ENCODE measurements at regions not wholly inside any gene's neighbourhood (a gene's known extent, or its start where the extent isn't known, plus 50 kb on each side); places are given as distances from the start of the nearest gene placed in this dataset.

DNA sequence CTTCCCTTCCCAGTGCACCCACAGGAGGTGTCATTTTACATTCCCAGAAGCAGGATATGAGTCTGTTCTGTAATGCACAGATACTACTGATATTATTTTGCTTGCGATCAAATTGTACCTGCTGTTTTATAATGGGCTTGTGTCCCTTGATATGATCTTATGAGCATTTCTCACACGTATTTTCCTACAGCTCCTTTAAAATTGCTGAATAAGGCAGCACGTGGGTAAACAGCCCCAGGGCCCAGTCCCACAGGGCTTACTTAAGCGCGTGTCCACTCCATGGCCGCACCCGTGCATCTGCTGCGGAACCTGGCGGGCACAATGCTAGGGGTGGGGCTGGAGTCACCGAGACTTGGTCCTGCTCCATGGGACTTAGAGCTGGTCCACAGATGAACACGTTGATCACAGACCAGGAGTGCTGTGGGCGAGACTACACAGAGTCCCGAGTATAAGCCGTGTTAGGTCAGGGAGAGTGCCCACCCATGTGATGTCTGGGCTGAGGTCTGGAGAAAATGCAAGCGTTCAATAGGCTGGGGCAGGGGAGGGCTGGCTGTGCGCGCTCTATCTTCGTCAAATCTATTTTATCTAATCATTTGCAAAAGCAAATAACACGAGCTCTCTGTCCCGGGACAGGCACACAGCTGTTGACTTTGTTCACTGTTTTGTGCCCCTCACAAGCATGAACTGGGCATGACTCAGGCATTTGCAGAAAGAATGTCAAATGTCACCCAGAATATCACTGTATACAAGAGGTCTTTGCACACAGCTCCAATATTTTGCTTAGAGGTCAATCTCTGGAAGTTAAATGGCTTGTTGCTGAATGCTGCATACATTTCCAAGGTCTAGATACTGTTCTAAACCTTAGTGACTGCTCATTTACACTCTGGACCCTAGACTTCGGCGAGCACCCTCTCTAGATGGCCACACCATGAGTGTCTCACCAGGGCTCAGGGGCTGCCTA lies 119.3 kb downstream of the CRYAA start:
- Histone ChIP-seq H3K4me3 (ENCODE audit: low read depth, low read length, poor library complexity, severe bottlenecking) (no peak overlapping the region), H3K36me3 (ENCODE audit: insufficient read depth, low read length) (no peaks in the 10 kb centered on the region), H4K20me1 (ENCODE audit: insufficient read depth, low read length) (no peaks in the 10 kb centered on the region), H3K4me2 (ENCODE audit: low read length) (no peak overlapping the region), H3K9ac (ENCODE audit: low read length) (no peak overlapping the region), H3K4me1 (ENCODE audit: insufficient read depth, low read length, severe bottlenecking) (peaks cover 7% of the 10 kb centered on the region), H3K9me3 (ENCODE audit: low read length) (no peaks in the 10 kb centered on the region), H3K9me2 (ENCODE audit: low read depth, low read length) (no peaks in the 10 kb centered on the region), H3K27ac (ENCODE audit: low read depth, low read length, poor library complexity, severe bottlenecking) (no peak overlapping the region), H2AFZ (ENCODE audit: low read length) (no peak overlapping the region), H3K27me3 (ENCODE audit: insufficient read depth, low read length) (peaks cover 10% of the 10 kb centered on the region; the same call in 1 of the 2 replicates), H3F3A (ENCODE audit: insufficient read depth, low read length) (no peaks in the 10 kb centered on the region), H3K79me2 (ENCODE audit: insufficient read depth, low read length) (no peaks in the 10 kb centered on the region)
- TF ChIP-seq EZH2 (IDR thresholded peaks at IDR 0.05; ENCODE audit: borderline replicate concordance, low read length) = no peak
- TF ChIP-seq, protein P1, sequence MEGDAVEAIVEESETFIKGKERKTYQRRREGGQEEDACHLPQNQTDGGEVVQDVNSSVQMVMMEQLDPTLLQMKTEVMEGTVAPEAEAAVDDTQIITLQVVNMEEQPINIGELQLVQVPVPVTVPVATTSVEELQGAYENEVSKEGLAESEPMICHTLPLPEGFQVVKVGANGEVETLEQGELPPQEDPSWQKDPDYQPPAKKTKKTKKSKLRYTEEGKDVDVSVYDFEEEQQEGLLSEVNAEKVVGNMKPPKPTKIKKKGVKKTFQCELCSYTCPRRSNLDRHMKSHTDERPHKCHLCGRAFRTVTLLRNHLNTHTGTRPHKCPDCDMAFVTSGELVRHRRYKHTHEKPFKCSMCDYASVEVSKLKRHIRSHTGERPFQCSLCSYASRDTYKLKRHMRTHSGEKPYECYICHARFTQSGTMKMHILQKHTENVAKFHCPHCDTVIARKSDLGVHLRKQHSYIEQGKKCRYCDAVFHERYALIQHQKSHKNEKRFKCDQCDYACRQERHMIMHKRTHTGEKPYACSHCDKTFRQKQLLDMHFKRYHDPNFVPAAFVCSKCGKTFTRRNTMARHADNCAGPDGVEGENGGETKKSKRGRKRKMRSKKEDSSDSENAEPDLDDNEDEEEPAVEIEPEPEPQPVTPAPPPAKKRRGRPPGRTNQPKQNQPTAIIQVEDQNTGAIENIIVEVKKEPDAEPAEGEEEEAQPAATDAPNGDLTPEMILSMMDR (IDR thresholded peaks at IDR 0.05; ENCODE audit: low read length) = no peak

DNA sequence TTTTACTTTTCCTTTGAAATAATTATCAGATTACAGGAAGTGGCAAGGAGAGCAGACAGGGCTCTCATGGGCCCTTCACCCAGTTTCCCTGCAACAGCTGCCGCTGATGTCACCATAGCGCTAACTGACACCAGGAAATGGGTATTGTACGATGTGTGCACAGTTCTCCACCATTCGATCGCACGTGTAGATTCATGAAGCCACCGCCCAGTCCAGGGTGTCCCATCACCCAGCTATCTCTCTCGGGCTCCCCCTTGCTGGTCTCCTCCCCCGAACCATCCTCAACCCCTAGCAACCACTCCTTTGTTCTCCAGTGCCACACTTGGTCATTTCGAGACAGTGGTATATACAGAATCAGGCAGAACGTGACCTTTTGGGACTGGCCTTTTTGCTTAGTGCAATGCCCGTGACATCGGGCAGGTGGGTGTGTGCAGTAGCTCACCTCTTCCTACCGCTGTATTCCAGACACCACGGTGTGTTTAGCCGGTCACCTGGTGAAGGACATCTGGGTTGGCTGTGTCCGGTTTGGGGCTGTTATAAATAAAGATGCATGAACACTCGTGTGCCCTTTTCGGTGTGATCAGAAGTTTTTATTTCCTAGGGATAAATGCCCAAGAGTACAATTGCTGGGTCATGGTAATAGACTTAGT lies 118.4 kb downstream of the CRYAA start:
- no peak overlapping the region for H3K4me3 ChIP-seq (ENCODE audit: low read depth, low read length, poor library complexity, severe bottlenecking)
- H4K20me1 ChIP-seq (ENCODE audit: insufficient read depth, low read length) = no peaks in the 10 kb centered on the region
- H2AFZ ChIP-seq (ENCODE audit: low read length) = no peak overlapping the region
- H3K4me1 ChIP-seq (ENCODE audit: insufficient read depth, low read length, severe bottlenecking) = peaks cover 7% of the 10 kb centered on the region
- no peaks in the 10 kb centered on the region for H3K9me2 ChIP-seq (ENCODE audit: low read depth, low read length)
- H3K36me3 ChIP-seq (ENCODE audit: insufficient read depth, low read length) = no peaks in the 10 kb centered on the region
- TF ChIP-seq EZH2 (IDR thresholded peaks at IDR 0.05; ENCODE audit: borderline replicate concordance, low read length) = no peak
- TF ChIP-seq, protein P1 (IDR thresholded peaks at IDR 0.05; ENCODE audit: low read length) = no peak
- H3K9ac ChIP-seq (ENCODE audit: low read length) = no peak overlapping the region
- H3K79me2 ChIP-seq (ENCODE audit: insufficient read depth, low read length) = no peaks in the 10 kb centered on the region
- peaks cover 10% of the 10 kb centered on the region; the same call in 1 of the 2 replicates for H3K27me3 ChIP-seq (ENCODE audit: insufficient read depth, low read length)
- H3K9me3 ChIP-seq (ENCODE audit: low read length) = no peaks in the 10 kb centered on the region
- H3K4me2 ChIP-seq (ENCODE audit: low read length) = no peak overlapping the region
- H3K27ac ChIP-seq (ENCODE audit: low read depth, low read length, poor library complexity, severe bottlenecking) = no peak overlapping the region
- H3F3A ChIP-seq (ENCODE audit: insufficient read depth, low read length) = no peaks in the 10 kb centered on the region

DNA sequence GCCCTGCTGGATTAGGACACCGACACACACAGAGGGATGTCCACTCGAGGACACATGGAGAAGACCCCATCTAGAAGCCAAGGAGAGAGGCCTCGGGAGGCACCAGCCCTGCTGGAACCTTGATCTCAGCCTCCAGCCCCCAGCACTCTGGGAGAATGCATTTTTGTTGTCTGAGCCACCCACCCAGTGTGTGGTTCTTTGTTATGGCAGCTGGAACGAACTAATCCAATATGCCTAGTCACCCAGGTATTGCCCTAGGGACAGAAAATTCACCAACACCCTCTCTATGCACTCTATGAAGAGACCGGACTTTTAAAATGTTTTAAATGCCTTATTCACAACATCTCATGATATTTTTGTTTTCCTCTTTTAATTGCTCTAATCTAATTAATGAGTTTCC lies 117.4 kb downstream of the CRYAA start:
- peaks cover 4% of the 10 kb centered on the region; the same call in 1 of the 2 replicates for H3K27me3 ChIP-seq (ENCODE audit: insufficient read depth, low read length)
- H3K4me3 ChIP-seq (ENCODE audit: low read depth, low read length, poor library complexity, severe bottlenecking) = no peak overlapping the region
- H3F3A ChIP-seq (ENCODE audit: insufficient read depth, low read length) = no peaks in the 10 kb centered on the region
- H3K4me1 ChIP-seq (ENCODE audit: insufficient read depth, low read length, severe bottlenecking) = peaks cover 7% of the 10 kb centered on the region
- no peaks in the 10 kb centered on the region for H4K20me1 ChIP-seq (ENCODE audit: insufficient read depth, low read length)
- H3K27ac ChIP-seq (ENCODE audit: low read depth, low read length, poor library complexity, severe bottlenecking) = no peak overlapping the region
- no peak overlapping the region for H3K4me2 ChIP-seq (ENCODE audit: low read length)
- H3K9me2 ChIP-seq (ENCODE audit: low read depth, low read length) = no peaks in the 10 kb centered on the region
- no peaks in the 10 kb centered on the region for H3K79me2 ChIP-seq (ENCODE audit: insufficient read depth, low read length)
- no peak overlapping the region for H2AFZ ChIP-seq (ENCODE audit: low read length)
- TF ChIP-seq EZH2 (IDR thresholded peaks at IDR 0.05; ENCODE audit: borderline replicate concordance, low read length) = no peak
- TF ChIP-seq, protein P1 (IDR thresholded peaks at IDR 0.05; ENCODE audit: low read length) = no peak
- H3K9me3 ChIP-seq (ENCODE audit: low read length) = no peaks in the 10 kb centered on the region
- no peak overlapping the region for H3K9ac ChIP-seq (ENCODE audit: low read length)
- H3K36me3 ChIP-seq (ENCODE audit: insufficient read depth, low read length) = no peaks in the 10 kb centered on the region
